ENCODE measurements at regions not wholly inside any gene's neighbourhood (a gene's known extent, or its start where the extent isn't known, plus 50 kb on each side); places are given as distances from the start of the nearest gene placed in this dataset.

DNA sequence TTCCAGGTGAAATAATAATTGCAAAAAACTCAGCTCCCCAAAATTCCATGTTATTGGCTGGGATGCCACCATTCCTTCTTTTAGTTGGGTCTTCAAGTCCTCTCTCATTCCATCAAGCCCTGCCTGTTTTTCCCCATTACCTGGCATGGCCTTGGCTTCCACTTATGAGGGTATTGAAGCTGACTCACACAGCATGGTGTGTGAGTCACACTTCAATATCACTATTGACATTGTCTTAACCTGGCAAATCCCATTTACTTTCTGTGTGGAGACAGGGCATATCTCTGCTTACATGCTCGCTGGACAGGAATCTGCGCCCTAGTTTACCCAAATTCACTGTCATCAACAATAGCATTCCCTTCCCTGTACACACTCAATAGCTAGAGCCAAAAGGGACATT is 1806.8 kb downstream of the BRINP3 start:
- no peaks in the 10 kb centered on the region for H4K20me1 ChIP-seq (ENCODE audit: insufficient read depth, low read length)
- H3K4me2 ChIP-seq (ENCODE audit: low read length): no peak overlapping the region
- no peaks in the 10 kb centered on the region for H3K79me2 ChIP-seq (ENCODE audit: low read length)
- no peak overlapping the region for H2AFZ ChIP-seq (ENCODE audit: low read depth, low read length)
- no peak overlapping the region for H3K4me3 ChIP-seq (ENCODE audit: low read length)
- H3K9me3 ChIP-seq (ENCODE audit: insufficient read depth, low read length): no peaks in the 10 kb centered on the region
- H3K9ac ChIP-seq (ENCODE audit: low read length): no peak overlapping the region
- TF ChIP-seq, protein P1, sequence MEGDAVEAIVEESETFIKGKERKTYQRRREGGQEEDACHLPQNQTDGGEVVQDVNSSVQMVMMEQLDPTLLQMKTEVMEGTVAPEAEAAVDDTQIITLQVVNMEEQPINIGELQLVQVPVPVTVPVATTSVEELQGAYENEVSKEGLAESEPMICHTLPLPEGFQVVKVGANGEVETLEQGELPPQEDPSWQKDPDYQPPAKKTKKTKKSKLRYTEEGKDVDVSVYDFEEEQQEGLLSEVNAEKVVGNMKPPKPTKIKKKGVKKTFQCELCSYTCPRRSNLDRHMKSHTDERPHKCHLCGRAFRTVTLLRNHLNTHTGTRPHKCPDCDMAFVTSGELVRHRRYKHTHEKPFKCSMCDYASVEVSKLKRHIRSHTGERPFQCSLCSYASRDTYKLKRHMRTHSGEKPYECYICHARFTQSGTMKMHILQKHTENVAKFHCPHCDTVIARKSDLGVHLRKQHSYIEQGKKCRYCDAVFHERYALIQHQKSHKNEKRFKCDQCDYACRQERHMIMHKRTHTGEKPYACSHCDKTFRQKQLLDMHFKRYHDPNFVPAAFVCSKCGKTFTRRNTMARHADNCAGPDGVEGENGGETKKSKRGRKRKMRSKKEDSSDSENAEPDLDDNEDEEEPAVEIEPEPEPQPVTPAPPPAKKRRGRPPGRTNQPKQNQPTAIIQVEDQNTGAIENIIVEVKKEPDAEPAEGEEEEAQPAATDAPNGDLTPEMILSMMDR (IDR thresholded peaks at IDR 0.05; ENCODE audit: low read depth, low read length): no peak
- no peak for TF ChIP-seq EZH2phosphoT487 (IDR thresholded peaks at IDR 0.05; ENCODE audit: low read depth)
- H3K27ac ChIP-seq (ENCODE audit: low read length): no peak overlapping the region
- no peaks in the 10 kb centered on the region for H3K36me3 ChIP-seq (replicated peaks; ENCODE audit: low read depth, low read length)
- peaks cover 7% of the 10 kb centered on the region for H3K4me1 ChIP-seq (ENCODE audit: low read length)
- H3K27me3 ChIP-seq (ENCODE audit: low read depth, low read length): no peaks in the 10 kb centered on the region

DNA sequence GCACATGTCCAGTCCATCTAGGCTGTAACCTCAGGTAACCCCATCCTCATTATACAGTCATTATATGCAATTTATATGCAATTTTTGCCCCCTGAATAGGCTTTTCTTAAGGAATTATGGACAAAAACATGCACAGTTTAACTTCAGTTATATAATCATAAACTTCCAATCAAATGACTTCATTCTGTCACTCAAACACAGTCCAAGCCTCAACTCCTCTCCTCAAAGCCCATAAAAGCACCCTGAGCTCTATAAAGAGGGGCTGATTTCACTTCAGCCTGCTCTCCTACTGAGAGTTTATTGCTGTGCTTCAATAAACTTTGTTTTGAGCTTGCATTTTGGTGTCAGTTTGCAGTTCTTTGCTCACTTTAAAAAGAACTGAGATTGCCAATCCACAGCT is 1805.5 kb downstream of the BRINP3 start:
- no peaks in the 10 kb centered on the region for H4K20me1 ChIP-seq (ENCODE audit: insufficient read depth, low read length)
- H3K4me3 ChIP-seq (ENCODE audit: low read length): no peak overlapping the region
- TF ChIP-seq, protein P1 (IDR thresholded peaks at IDR 0.05; ENCODE audit: low read depth, low read length): no peak
- no peak for TF ChIP-seq EZH2phosphoT487 (IDR thresholded peaks at IDR 0.05; ENCODE audit: low read depth)
- H3K4me2 ChIP-seq (ENCODE audit: low read length): no peak overlapping the region
- no peaks in the 10 kb centered on the region for H3K27me3 ChIP-seq (ENCODE audit: low read depth, low read length)
- no peak overlapping the region for H2AFZ ChIP-seq (ENCODE audit: low read depth, low read length)
- H3K9ac ChIP-seq (ENCODE audit: low read length): no peak overlapping the region
- no peaks in the 10 kb centered on the region for H3K4me1 ChIP-seq (ENCODE audit: low read length)
- no peaks in the 10 kb centered on the region for H3K9me3 ChIP-seq (ENCODE audit: insufficient read depth, low read length)
- H3K27ac ChIP-seq (ENCODE audit: low read length): no peak overlapping the region
- no peaks in the 10 kb centered on the region for H3K36me3 ChIP-seq (replicated peaks; ENCODE audit: low read depth, low read length)
- H3K79me2 ChIP-seq (ENCODE audit: low read length): no peaks in the 10 kb centered on the region

DNA sequence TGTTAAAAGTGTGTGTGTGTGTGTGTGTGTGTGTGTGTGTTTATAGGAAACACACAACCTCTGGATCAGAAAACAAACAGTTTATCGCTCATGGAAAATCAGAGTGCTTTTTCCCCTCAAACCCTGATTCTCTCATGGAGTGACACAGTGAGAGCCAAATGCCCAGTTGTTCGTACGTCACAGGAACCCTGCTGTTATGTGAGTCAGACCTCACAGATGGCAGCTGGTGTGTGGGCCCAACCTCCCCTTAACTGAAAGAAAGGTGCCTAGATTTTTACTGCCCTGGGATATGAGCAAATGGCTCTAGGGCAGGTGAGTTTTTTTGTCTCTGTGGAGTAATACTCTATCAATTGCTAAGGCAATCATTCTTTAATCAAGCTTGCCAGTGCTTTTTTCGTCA is 1788.1 kb downstream of the BRINP3 start:
- H3K4me3 ChIP-seq (ENCODE audit: low read length): no peak overlapping the region
- no peak overlapping the region for H3K27ac ChIP-seq (ENCODE audit: low read length)
- no peak for TF ChIP-seq EZH2phosphoT487 (IDR thresholded peaks at IDR 0.05; ENCODE audit: low read depth)
- TF ChIP-seq, protein P1 (IDR thresholded peaks at IDR 0.05; ENCODE audit: low read depth, low read length): no peak
- no peaks in the 10 kb centered on the region for H4K20me1 ChIP-seq (ENCODE audit: insufficient read depth, low read length)
- no peaks in the 10 kb centered on the region for H3K27me3 ChIP-seq (ENCODE audit: low read depth, low read length)
- H3K4me1 ChIP-seq (ENCODE audit: low read length): no peaks in the 10 kb centered on the region
- H3K79me2 ChIP-seq (ENCODE audit: low read length): no peaks in the 10 kb centered on the region
- no peaks in the 10 kb centered on the region for H3K36me3 ChIP-seq (replicated peaks; ENCODE audit: low read depth, low read length)
- H3K9me3 ChIP-seq (ENCODE audit: insufficient read depth, low read length): no peaks in the 10 kb centered on the region
- H3K4me2 ChIP-seq (ENCODE audit: low read length): no peak overlapping the region
- H2AFZ ChIP-seq (ENCODE audit: low read depth, low read length): no peak overlapping the region
- H3K9ac ChIP-seq (ENCODE audit: low read length): no peak overlapping the region

DNA sequence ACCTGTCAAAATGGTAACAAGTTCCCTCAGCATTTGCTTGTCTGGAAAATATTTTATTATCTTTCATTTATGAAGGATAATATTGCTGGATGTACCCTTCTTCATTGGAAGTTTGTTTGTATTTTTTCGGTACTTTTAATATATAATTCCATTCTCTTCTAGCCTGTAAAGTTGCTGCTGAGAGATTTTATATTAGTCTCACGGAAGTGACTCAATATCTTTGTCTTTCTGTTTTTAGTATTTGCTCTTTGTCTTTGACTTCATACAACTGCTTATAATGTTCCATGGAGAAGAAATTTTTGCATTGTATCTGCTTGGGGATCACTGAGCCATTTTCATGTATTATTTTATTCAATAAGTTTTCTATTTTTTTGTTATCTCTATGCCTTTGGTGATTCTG is 1777.5 kb downstream of the BRINP3 start:
- no peaks in the 10 kb centered on the region for H4K20me1 ChIP-seq (ENCODE audit: insufficient read depth, low read length)
- no peaks in the 10 kb centered on the region for H3K79me2 ChIP-seq (ENCODE audit: low read length)
- H3K4me2 ChIP-seq (ENCODE audit: low read length): no peak overlapping the region
- no peak overlapping the region for H3K4me3 ChIP-seq (ENCODE audit: low read length)
- TF ChIP-seq, protein P1 (IDR thresholded peaks at IDR 0.05; ENCODE audit: low read depth, low read length): no peak
- no peak for TF ChIP-seq EZH2phosphoT487 (IDR thresholded peaks at IDR 0.05; ENCODE audit: low read depth)
- no peak overlapping the region for H3K27ac ChIP-seq (ENCODE audit: low read length)
- H3K36me3 ChIP-seq (replicated peaks; ENCODE audit: low read depth, low read length): no peaks in the 10 kb centered on the region
- H3K4me1 ChIP-seq (ENCODE audit: low read length): no peaks in the 10 kb centered on the region
- H3K9ac ChIP-seq (ENCODE audit: low read length): no peak overlapping the region
- H3K27me3 ChIP-seq (ENCODE audit: low read depth, low read length): no peaks in the 10 kb centered on the region
- H3K9me3 ChIP-seq (ENCODE audit: insufficient read depth, low read length): no peaks in the 10 kb centered on the region
- H2AFZ ChIP-seq (ENCODE audit: low read depth, low read length): no peak overlapping the region

All from OCI-LY3 (cell line).